B cell (primary cell): ENCODE measurements at regions not wholly inside any gene's neighbourhood (a gene's known extent, or its start where the extent isn't known, plus 50 kb on each side); places are given as distances from the start of the nearest gene placed in this dataset.

Experiments used
- ATAC-seq: fragments of 200-7000 bp; cut with Tn5 transposase; one replicate; pipeline ENCODE4 v1.10.0; 2021; ENCODE audit warnings: low read depth, mild to moderate bottlenecking, moderate number of reproducible peaks, moderate library complexity
- CTCF ChIA-PET: fragments of 350-600 bp; sonication (Branson Sonifier 250); formaldehyde crosslinking; loops from one replicate; lab custom pipeline; 2021; ENCODE audit warnings: antibody characterized with exemption, inconsistent platforms; lab: Charles Lee
- POLR2A ChIA-PET: fragments of 350-600 bp; sonication (Branson Sonifier 250); formaldehyde crosslinking; loops from one replicate; lab custom pipeline; 2021; ENCODE audit warnings: antibody characterized with exemption; lab: Charles Lee
- DNase-seq: peaks from one replicate; pipeline ENCODE4 v3.0.0; 2013
- H2AFZ ChIP-seq: 2 replicates; pipeline ENCODE4 v1.6.1; 2012; ENCODE audit warnings: mild to moderate bottlenecking, low read depth, low read length; ENCODE audit not compliant: insufficient read depth, poor library complexity, severe bottlenecking
- H3K27ac ChIP-seq, 2 donors: 1 replicate in 1 of 2; 2 replicates in 1 of 2; pipeline ENCODE4 v1.5.1; 2012 to 2013; ENCODE audit warnings: low read length in 2 of 2, mild to moderate bottlenecking in 2 of 2, moderate library complexity in 1 of 2
- H3K27me3 ChIP-seq, 4 experiments: fragments of 200-600 bp in 1 of 4; sonication (generic) in 1 of 4; replicated peaks in 1 of 4; 1 replicate in 2 of 4; 2 replicates in 2 of 4; pipeline versions ENCODE4 v1.6.1 to v1.7.0; 2013 to 2016; ENCODE audit warnings: low read length in 3 of 4, mild to moderate bottlenecking in 2 of 4, mixed read lengths in 1 of 4, moderate library complexity in 1 of 4; ENCODE audit not compliant: insufficient read depth in 4 of 4, control insufficient read depth in 3 of 4; ENCODE audit errors: control extremely low read depth in 1 of 4
- H3K36me3 ChIP-seq, 2 experiments: replicated peaks in 1 of 2; 1 replicate in 1 of 2; 2 replicates in 1 of 2; pipeline versions ENCODE4 v1.6.1 to v1.7.1; 2013; ENCODE audit warnings: low read length in 1 of 2; ENCODE audit not compliant: insufficient read depth in 2 of 2, control insufficient read depth in 1 of 2; ENCODE audit errors: control extremely low read depth in 1 of 2, extremely low read depth in 1 of 2
- H3K4me1 ChIP-seq, 2 donors: fragments of 200-600 bp in 1 of 2; sonication (generic) in 1 of 2; 1 replicate in 1 of 2; 2 replicates in 1 of 2; pipeline versions ENCODE4 v1.5.1 to v1.6.1; 2013 to 2017; ENCODE audit warnings: low read length in 2 of 2; ENCODE audit not compliant: control insufficient read depth in 2 of 2, insufficient read depth in 2 of 2
- H3K4me2 ChIP-seq: replicated peaks from 2 replicates; pipeline ENCODE3; 2012; ENCODE audit warnings: mild to moderate bottlenecking, low read depth, low read length; ENCODE audit not compliant: poor library complexity, severe bottlenecking
- H3K4me3 ChIP-seq, 5 experiments: fragments of 200-600 bp in 1 of 5; sonication (generic) in 1 of 5; 1 replicate in 3 of 5; 2 replicates in 2 of 5; pipeline versions ENCODE4 v1.5.1 to v1.7.0; 2011 to 2016; ENCODE audit warnings: low read length in 4 of 5, mild to moderate bottlenecking in 4 of 5, low read depth in 2 of 5, control low read depth in 1 of 5, moderate library complexity in 1 of 5; ENCODE audit not compliant: insufficient read depth in 1 of 5; ENCODE audit errors: control extremely low read depth in 1 of 5, extremely low read depth in 1 of 5
- H3K79me2 ChIP-seq: fragments of 200-600 bp; sonication (generic); one replicate; pipeline ENCODE4 v1.6.0; 2016; ENCODE audit warnings: low read length; ENCODE audit not compliant: control insufficient read depth, insufficient read depth
- H3K9ac ChIP-seq: fragments of 200-600 bp; sonication (generic); 2 replicates; pipeline ENCODE4 v1.6.1; 2017; ENCODE audit warnings: mild to moderate bottlenecking, low read length, moderate library complexity
- H3K9me3 ChIP-seq, 3 donors: one replicate each; pipeline versions ENCODE4 v1.6.1 to v1.7.1; 2013; ENCODE audit warnings: low read length in 2 of 3; ENCODE audit not compliant: control insufficient read depth in 2 of 3, insufficient read depth in 1 of 3; ENCODE audit errors: control extremely low read depth in 1 of 3
- H4K20me1 ChIP-seq: 2 replicates; pipeline ENCODE4 v1.6.0; 2012; ENCODE audit warnings: mild to moderate bottlenecking, low read length; ENCODE audit not compliant: insufficient read depth, control insufficient read depth, poor library complexity, severe bottlenecking
- H3K27ac Mint-ChIP-seq: one replicate; pipeline ENCODE4 v1.8.0; 2021; ENCODE audit warnings: mixed read lengths
- H3K27me3 Mint-ChIP-seq: one replicate; pipeline ENCODE4 v1.8.0; 2021; ENCODE audit warnings: mixed read lengths
- H3K4me1 Mint-ChIP-seq: one replicate; pipeline ENCODE4 v1.8.0; 2021; ENCODE audit warnings: mixed read lengths
- H3K4me3 Mint-ChIP-seq: one replicate; pipeline ENCODE4 v1.8.0; 2021; ENCODE audit warnings: mixed read lengths
- H3K9me3 Mint-ChIP-seq: one replicate; pipeline ENCODE4 v1.8.0; 2022; ENCODE audit warnings: mixed read lengths; ENCODE audit not compliant: insufficient read depth
- EZH2 ChIP-seq: IDR thresholded peaks from 2 replicates; pipeline ENCODE4 v1.6.1; 2012; ENCODE audit warnings: borderline replicate concordance, low read depth, mild to moderate bottlenecking, moderate library complexity, low read length; ENCODE audit not compliant: insufficient read depth, poor library complexity, severe bottlenecking
- WGBS: methylation state at CpG from one replicate; pipeline ENCODE4 v1.1.5; 2013; ENCODE audit warnings: missing lambda C conversion rate; ENCODE audit not compliant: insufficient coverage; 5-methylcytosine and 5-hydroxymethylcytosine counted together
- intact Hi-C: fragments of 100-400 bp; cut with micrococcal nuclease; formaldehyde crosslinking; loops from one replicate; pipeline ENCODE4 v1.10.0; 2022
- TF ChIP-seq, protein P1 (sequence below): fragments of 200-600 bp; IDR thresholded peaks from one replicate; pipeline ENCODE4 v1.8.0; 2022; ENCODE audit warnings: antibody characterized with exemption, mild to moderate bottlenecking

DNA sequence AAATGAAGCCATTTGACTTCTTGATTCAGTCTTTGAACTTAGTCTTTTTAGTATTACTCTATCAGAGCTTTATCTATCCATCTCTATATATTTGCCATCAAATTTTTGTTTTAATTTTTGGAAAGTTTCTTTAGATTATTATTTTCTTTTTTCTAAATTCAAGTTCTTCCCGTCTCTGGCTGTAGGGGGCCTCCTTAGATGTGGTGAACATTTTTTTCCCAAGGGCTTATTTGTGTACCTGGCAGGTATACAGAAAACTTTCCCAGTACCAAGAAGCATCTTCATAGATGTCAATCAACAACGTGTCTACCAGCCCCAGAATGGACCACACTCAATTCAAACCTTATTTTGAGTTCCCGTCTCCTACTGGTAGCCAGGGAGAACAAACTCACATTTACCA, 486.8 kb upstream of the CNTN4 start:
- no peak overlapping the region for H3K4me3 ChIP-seq
- TF ChIP-seq, protein P1, sequence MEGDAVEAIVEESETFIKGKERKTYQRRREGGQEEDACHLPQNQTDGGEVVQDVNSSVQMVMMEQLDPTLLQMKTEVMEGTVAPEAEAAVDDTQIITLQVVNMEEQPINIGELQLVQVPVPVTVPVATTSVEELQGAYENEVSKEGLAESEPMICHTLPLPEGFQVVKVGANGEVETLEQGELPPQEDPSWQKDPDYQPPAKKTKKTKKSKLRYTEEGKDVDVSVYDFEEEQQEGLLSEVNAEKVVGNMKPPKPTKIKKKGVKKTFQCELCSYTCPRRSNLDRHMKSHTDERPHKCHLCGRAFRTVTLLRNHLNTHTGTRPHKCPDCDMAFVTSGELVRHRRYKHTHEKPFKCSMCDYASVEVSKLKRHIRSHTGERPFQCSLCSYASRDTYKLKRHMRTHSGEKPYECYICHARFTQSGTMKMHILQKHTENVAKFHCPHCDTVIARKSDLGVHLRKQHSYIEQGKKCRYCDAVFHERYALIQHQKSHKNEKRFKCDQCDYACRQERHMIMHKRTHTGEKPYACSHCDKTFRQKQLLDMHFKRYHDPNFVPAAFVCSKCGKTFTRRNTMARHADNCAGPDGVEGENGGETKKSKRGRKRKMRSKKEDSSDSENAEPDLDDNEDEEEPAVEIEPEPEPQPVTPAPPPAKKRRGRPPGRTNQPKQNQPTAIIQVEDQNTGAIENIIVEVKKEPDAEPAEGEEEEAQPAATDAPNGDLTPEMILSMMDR = no peak
- no peak for TF ChIP-seq EZH2
- no peaks in the 10 kb centered on the region for H3K27me3 Mint-ChIP-seq
- 0% methylated on average over 1 of the region's 3 CpGs for WGBS
- H3K27me3 ChIP-seq = no peaks in the 10 kb centered on the region
- ChIA-PET CTCF (no interaction called here), POLR2A (no interaction called here)
- DNase-seq = no peak
- intact Hi-C loops = no loop called here
- H4K20me1 ChIP-seq = no peaks in the 10 kb centered on the region
- no peak overlapping the region for H2AFZ ChIP-seq
- no peak overlapping the region for H3K4me3 Mint-ChIP-seq
- H3K9me3 ChIP-seq = no peaks in the 10 kb centered on the region
- H3K9me3 Mint-ChIP-seq = no peaks in the 10 kb centered on the region
- ATAC-seq = no peak
- H3K27ac Mint-ChIP-seq = no peak overlapping the region
- no peaks in the 10 kb centered on the region for H3K4me1 ChIP-seq
- H3K4me2 ChIP-seq = no peak overlapping the region
- no peaks in the 10 kb centered on the region for H3K4me1 Mint-ChIP-seq
- H3K79me2 ChIP-seq = no peaks in the 10 kb centered on the region
- H3K27ac ChIP-seq = no peak overlapping the region
- H3K9ac ChIP-seq = no peak overlapping the region
- no peaks in the 10 kb centered on the region for H3K36me3 ChIP-seq

GRCh38 chr3:1613962-1614361, 484.7 kb upstream of the CNTN4 start:
- no peaks in the 10 kb centered on the region for H3K27me3 Mint-ChIP-seq
- no peak overlapping the region for H3K4me3 Mint-ChIP-seq
- Histone ChIP-seq H3K4me1 (no peaks in the 10 kb centered on the region), H3K36me3 (no peaks in the 10 kb centered on the region), H4K20me1 (no peaks in the 10 kb centered on the region), H3K27me3 (no peaks in the 10 kb centered on the region), H2AFZ (no peak overlapping the region), H3K4me2 (no peak overlapping the region), H3K27ac (no peak overlapping the region), H3K79me2 (no peaks in the 10 kb centered on the region), H3K9me3 (no peaks in the 10 kb centered on the region), H3K9ac (no peak overlapping the region), H3K4me3 (no peak overlapping the region)
- DNase-seq (no peak), ATAC-seq (no peak)
- intact Hi-C loops = no loop called here
- ChIA-PET CTCF (no interaction called here), POLR2A (no interaction called here)
- H3K4me1 Mint-ChIP-seq = no peaks in the 10 kb centered on the region
- H3K27ac Mint-ChIP-seq = no peak overlapping the region
- no peaks in the 10 kb centered on the region for H3K9me3 Mint-ChIP-seq
- WGBS = 85% methylated on average over 3 of the region's 4 CpGs
- TF ChIP-seq, protein P1 = no peak
- no peak for TF ChIP-seq EZH2
